ENCODE measurements at regions not wholly inside any gene's neighbourhood (a gene's known extent, or its start where the extent isn't known, plus 50 kb on each side); places are given as distances from the start of the nearest gene placed in this dataset.

DNA sequence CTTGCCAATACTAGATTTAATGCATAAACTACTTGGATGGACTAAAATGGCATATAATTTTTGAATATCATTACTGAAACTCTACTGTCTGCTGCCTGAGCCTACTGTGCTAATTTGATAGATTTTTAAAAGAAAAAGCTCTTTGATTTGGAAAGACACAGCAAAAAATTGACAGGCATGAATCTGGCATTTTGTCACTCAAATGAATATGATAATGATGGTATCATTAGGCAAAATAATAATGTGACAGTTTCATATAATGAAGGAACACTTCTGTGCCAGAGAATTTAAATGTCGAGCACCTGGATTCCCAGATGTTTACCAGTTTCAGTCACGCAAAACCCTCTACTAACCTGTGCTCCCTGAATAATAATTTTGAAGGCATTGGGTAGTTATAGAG is 60.0 kb upstream of the SLC13A1 start:
- DNase-seq (ENCODE audit: low spot score): no peak

Measured in hepatic stellate cell (primary cell).